ENCODE measurements at regions not wholly inside any gene's neighbourhood (a gene's known extent, or its start where the extent isn't known, plus 50 kb on each side); places are given as distances from the start of the nearest gene placed in this dataset.

DNA sequence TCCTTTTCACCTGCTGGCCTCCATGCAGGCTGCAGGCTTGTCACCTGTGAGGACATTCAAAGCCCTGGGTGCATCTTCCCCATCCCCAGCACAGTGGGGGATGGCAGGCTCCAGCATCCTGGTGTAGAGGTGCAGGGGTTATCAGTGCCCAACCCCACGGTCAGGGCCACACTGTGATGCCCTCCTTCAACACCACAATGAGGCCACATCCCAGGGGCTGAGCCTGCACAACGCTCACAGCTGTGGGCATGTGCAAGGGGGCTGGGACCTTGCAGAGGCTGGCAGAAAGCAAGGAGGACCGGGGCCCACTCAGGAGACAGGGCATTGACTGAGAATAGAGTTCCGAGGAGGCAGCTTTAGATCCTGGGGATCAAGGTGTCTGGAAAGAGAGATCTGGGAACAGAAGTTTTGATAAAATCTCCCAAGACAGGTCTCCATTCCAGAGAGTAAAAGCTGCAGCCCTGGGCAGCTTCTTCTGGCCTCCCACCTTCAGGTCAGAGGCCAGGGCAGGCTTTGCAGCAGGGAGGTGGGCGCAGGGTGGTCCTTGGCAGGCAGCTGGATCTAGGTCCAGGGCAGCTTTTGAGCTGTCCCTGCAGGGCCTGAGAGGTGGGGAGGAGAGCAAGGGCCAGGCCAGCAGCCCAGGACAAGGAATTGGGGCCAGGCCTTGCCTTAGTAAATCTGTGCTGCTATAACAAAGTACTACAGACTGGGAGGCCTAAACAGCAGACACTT, 250.8 kb upstream of the B3GAT1 start:
- WGBS, 2 experiments (ENCODE audit: extremely low coverage in 1 of 2, insufficient coverage in 1 of 2, insufficient read length in 1 of 2, insufficient replicate concordance in 2 of 2, low coverage in 1 of 2, low lambda C conversion rate in 2 of 2, missing lambda C conversion rate in 1 of 2), result 84% methylated on average over 5 of the region's 5 CpGs; no CpG with 5 or more reads in 1 of the 2 experiments
- Histone ChIP-seq H3K56ac (replicated peaks; ENCODE audit: insufficient read length, low read depth, low read length) (no peak overlapping the region), H3K4me2 (ENCODE audit: insufficient read depth in 1 of 2, low read depth in 2 of 2, low read length in 2 of 2) (no peak overlapping the region), H2AK5ac (ENCODE audit: low read depth, low read length) (no peak overlapping the region), H3K79me1 (ENCODE audit: low read depth, low read length) (no peaks in the 10 kb centered on the region), H2BK120ac (replicated peaks; ENCODE audit: low read depth, low read length) (no peak overlapping the region), H2BK20ac (ENCODE audit: low read length) (no peak overlapping the region), H4K8ac (ENCODE audit: extremely low read depth, insufficient read depth, low read length) (no peak overlapping the region), H3K4me3 (ENCODE audit: extremely low read depth in 1 of 4, insufficient read depth in 2 of 4, low read depth in 3 of 4, low read length in 4 of 4) (no peak overlapping the region), H3K27me3 (replicated peaks in 1 of 4; ENCODE audit: control insufficient read depth in 3 of 4, extremely low read depth in 1 of 4, insufficient read depth in 3 of 4, low read length in 3 of 4) (no peaks in the 10 kb centered on the region), H3K36me3 (ENCODE audit: control insufficient read depth in 2 of 4, insufficient read depth in 4 of 4, low read length in 3 of 4) (no peaks in the 10 kb centered on the region), H2BK15ac (ENCODE audit: low read length) (no peak overlapping the region), H3K4ac (replicated peaks; ENCODE audit: insufficient read length, low read depth, low read length) (no peak overlapping the region), H2BK5ac (ENCODE audit: low read depth, low read length) (no peak overlapping the region), H3K18ac (ENCODE audit: extremely low read depth, low read length) (no peak overlapping the region), H3K9ac (replicated peaks in 1 of 4; ENCODE audit: extremely low read depth in 1 of 4, low read depth in 3 of 4, low read length in 3 of 4) (no peak overlapping the region), H2AFZ (ENCODE audit: low read length) (no peak overlapping the region), H3K79me2 (ENCODE audit: control insufficient read depth in 1 of 2, insufficient read depth in 2 of 2, low read length in 2 of 2) (no peaks in the 10 kb centered on the region), H4K91ac (replicated peaks; ENCODE audit: insufficient read length, low read length) (no peak overlapping the region), H3K14ac (ENCODE audit: insufficient read length) (no peak overlapping the region), H3K27ac (ENCODE audit: low read depth, low read length) (no peak overlapping the region), H4K5ac (ENCODE audit: insufficient read length, low read depth, low read length) (no peak overlapping the region), H3K23me2 (ENCODE audit: low read depth, low read length) (no peaks in the 10 kb centered on the region), H3K4me1 (replicated peaks in 1 of 4; ENCODE audit: control insufficient read depth in 3 of 4, insufficient read depth in 4 of 4, low read length in 3 of 4) (peaks cover 0 to 3% (median 0%) of the 10 kb centered on the region in 4 experiments; a peak in 2 of 7 replicates), H3K9me3 (ENCODE audit: insufficient read depth in 2 of 2, low read depth in 1 of 2, low read length in 1 of 2) (peaks cover 7 to 14% of the 10 kb centered on the region in 2 experiments; a peak in 1 of 4 replicates), H4K20me1 (replicated peaks in 1 of 2; ENCODE audit: control insufficient read depth in 1 of 2, insufficient read depth in 2 of 2, low read length in 2 of 2) (no peaks in the 10 kb centered on the region), H3K23ac (ENCODE audit: insufficient read length) (no peak overlapping the region), H2BK12ac (ENCODE audit: low read depth, low read length) (no peak overlapping the region)
- ChIA-PET CTCF (ENCODE audit: partially characterized antibody) (interaction anchor here (1.1 kb wide), 1 partner anchor 62 kb away, joined by 3 read pairs; no protein-coding TSS in a partner anchor), POLR2A (ENCODE audit: partially characterized antibody) (interaction anchor here (1.3 kb wide), 1 partner anchor 8 kb away, joined by 3 read pairs; no protein-coding TSS in a partner anchor)
- FAIRE-seq (no peak), DNase-seq (ENCODE audit: low read depth in 1 of 2, low spot score in 2 of 2) (peak in 1 of 2 experiments; percentile 17)
- TF ChIP-seq SAP30 (IDR thresholded peaks at IDR 0.05; ENCODE audit: insufficient read depth, insufficient replicate concordance, low read length) (no peak), CBX5 (IDR thresholded peaks at IDR 0.05; ENCODE audit: low read depth, low read length) (no peak), SIN3A (conservative IDR thresholded peaks at IDR 0.05 in 1 of 2, IDR thresholded peaks at IDR 0.05 in 1 of 2; ENCODE audit: low read depth in 1 of 2, low read length in 2 of 2) (no peak), SP4 (IDR thresholded peaks at IDR 0.05; ENCODE audit: low read length) (no peak), KDM4A (IDR thresholded peaks at IDR 0.05; ENCODE audit: low read depth, low read length, severe bottlenecking) (no peak)
